CD4-positive, alpha-beta T cell (primary cell): ENCODE measurements at regions not wholly inside any gene's neighbourhood (a gene's known extent, or its start where the extent isn't known, plus 50 kb on each side); places are given as distances from the start of the nearest gene placed in this dataset.
"Not testable (repeated sequence)": the region's sequence is repeated elsewhere in the genome, so short reads cannot be mapped to it uniquely, and the experiment has no call there.

Source experiments
- ATAC-seq: fragments of 200-7000 bp; cut with Tn5 transposase; one replicate; pipeline ENCODE4 v1.10.0; 2022; ENCODE audit warnings: mild to moderate bottlenecking; ENCODE audit not compliant: poor library complexity
- CTCF ChIA-PET: fragments of 350-600 bp; sonication (Branson Sonifier 250); formaldehyde crosslinking; loops from one replicate; lab custom pipeline; 2021; ENCODE audit warnings: antibody characterized with exemption, inconsistent platforms; lab: Charles Lee
- POLR2A ChIA-PET: fragments of 350-600 bp; sonication (Branson Sonifier 250); formaldehyde crosslinking; loops from one replicate; lab custom pipeline; 2021; ENCODE audit warnings: antibody characterized with exemption, inconsistent platforms; lab: Charles Lee
- DNase-seq, 14 experiments: peaks; one replicate each; pipeline ENCODE4 v3.0.0-alpha.2; 2013 to 2020; ENCODE audit warnings: mixed read lengths in 2 of 14
- H3K27ac ChIP-seq, 2 donors: one replicate each; pipeline versions ENCODE4 v1.5.1 to v1.7.0; 2013; ENCODE audit warnings: low read length in 2 of 2, low read depth in 1 of 2, mild to moderate bottlenecking in 1 of 2
- H3K27me3 ChIP-seq, 2 experiments: 1 replicate in 1 of 2; 2 replicates in 1 of 2; pipeline versions ENCODE4 v1.6.1 to v1.7.0; 2013; ENCODE audit warnings: low read length in 2 of 2, control low read depth in 1 of 2, mild to moderate bottlenecking in 1 of 2, moderate library complexity in 1 of 2; ENCODE audit not compliant: insufficient read depth in 2 of 2, control insufficient read depth in 1 of 2
- H3K36me3 ChIP-seq: one replicate; pipeline ENCODE4 v1.6.1; 2013; ENCODE audit warnings: low read length, control low read depth; ENCODE audit not compliant: insufficient read depth
- H3K4me1 ChIP-seq: one replicate; pipeline ENCODE4 v1.6.1; 2013; ENCODE audit warnings: low read length, control low read depth; ENCODE audit not compliant: insufficient read depth
- H3K4me3 ChIP-seq: one replicate; pipeline ENCODE4 v1.5.1; 2013; ENCODE audit warnings: mild to moderate bottlenecking, low read length, moderate library complexity
- H3K9me3 ChIP-seq, 2 experiments: 1 replicate in 1 of 2; 2 replicates in 1 of 2; pipeline versions ENCODE4 v1.6.1 to v1.7.0; 2013; ENCODE audit warnings: low read length in 2 of 2, mild to moderate bottlenecking in 2 of 2, control low read depth in 1 of 2, moderate library complexity in 1 of 2; ENCODE audit not compliant: control insufficient read depth in 1 of 2, insufficient read depth in 1 of 2
- H3K27ac Mint-ChIP-seq: one replicate; pipeline ENCODE4 v1.8.0; 2020; ENCODE audit warnings: mixed read lengths
- H3K27me3 Mint-ChIP-seq: one replicate; pipeline ENCODE4 v1.8.0; 2021; ENCODE audit warnings: mixed read lengths
- H3K36me3 Mint-ChIP-seq: one replicate; pipeline ENCODE4 v1.8.0; 2021; ENCODE audit warnings: low read depth, mixed read lengths
- H3K4me1 Mint-ChIP-seq: one replicate; pipeline ENCODE4 v1.8.0; 2021; ENCODE audit warnings: low read depth, mixed read lengths
- H3K4me3 Mint-ChIP-seq: one replicate; pipeline ENCODE4 v1.8.0; 2020; ENCODE audit warnings: mild to moderate bottlenecking, mixed read lengths
- H3K9me3 Mint-ChIP-seq: one replicate; pipeline ENCODE4 v1.8.0; 2020; ENCODE audit warnings: mixed read lengths
- intact Hi-C, 2 experiments: fragments of 100-400 bp; cut with DNase I in 1 of 2; cut with micrococcal nuclease in 1 of 2; formaldehyde crosslinking; loops; one replicate each; pipeline versions ENCODE4 v1.15.1 to v1.9.0; 2023 to 2025; cut with DNase I, micrococcal nuclease

DNA sequence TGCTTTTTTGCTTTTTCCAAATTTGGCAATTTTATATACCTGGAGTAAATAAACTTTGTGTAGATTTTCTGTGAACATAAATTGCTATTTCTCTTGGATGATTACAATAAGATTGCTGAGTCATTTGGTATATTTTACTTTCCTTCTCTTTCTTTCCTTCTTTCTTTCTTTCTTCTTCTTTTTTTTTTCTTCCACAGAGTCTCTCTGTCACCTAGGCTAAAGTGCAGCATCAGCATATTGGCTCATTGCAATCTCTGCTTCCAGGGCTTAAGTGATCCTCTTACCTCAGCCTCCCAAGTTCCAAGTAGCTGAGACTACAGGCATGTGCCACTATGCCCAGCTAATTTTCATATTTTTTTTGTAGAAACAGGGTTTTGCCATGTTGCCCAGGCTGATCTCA lies 201.2 kb upstream of the OR4C13 start:
- intact Hi-C loops, CTCF ChIA-PET, H3K4me3 Mint-ChIP-seq, POLR2A ChIA-PET, H3K36me3 ChIP-seq, H3K27me3 Mint-ChIP-seq, ATAC-seq, H3K4me3 ChIP-seq, H3K9me3 ChIP-seq, H3K27ac ChIP-seq, H3K36me3 Mint-ChIP-seq, H3K27ac Mint-ChIP-seq, H3K4me1 ChIP-seq, H3K27me3 ChIP-seq, DNase-seq, H3K4me1 Mint-ChIP-seq, H3K9me3 Mint-ChIP-seq: not testable (repeated sequence)

- H3K4me3 Mint-ChIP-seq, H3K27me3 Mint-ChIP-seq, H3K9me3 ChIP-seq, H3K4me1 ChIP-seq, ATAC-seq, H3K36me3 ChIP-seq, CTCF ChIA-PET, H3K9me3 Mint-ChIP-seq, H3K4me3 ChIP-seq, H3K4me1 Mint-ChIP-seq, intact Hi-C loops, POLR2A ChIA-PET, H3K27ac Mint-ChIP-seq, H3K27me3 ChIP-seq, H3K36me3 Mint-ChIP-seq, DNase-seq, H3K27ac ChIP-seq: not testable (repeated sequence)
Observed at GRCh38 chr11:49780791-49781190, 171.4 kb upstream of the OR4C13 start.

DNA sequence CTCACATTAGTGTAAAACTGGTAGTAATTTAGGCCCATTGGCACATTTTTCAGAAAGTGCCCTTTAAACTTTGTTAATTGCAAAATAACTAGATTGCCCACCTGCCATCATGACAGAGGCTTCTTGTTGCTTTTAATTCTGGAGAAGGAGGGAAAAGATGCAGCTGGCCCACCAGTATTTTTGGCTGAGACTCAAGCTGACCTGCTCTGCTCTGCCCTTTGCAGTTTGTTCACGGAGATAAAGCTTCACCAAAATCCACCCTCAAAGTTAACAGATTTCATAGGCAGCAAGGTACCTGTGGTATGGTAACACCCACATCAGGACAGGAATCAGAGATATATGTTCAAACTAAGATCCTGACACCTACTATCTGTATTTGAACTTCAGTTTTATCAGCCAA lies 170.2 kb upstream of the OR4C13 start:
- H3K4me3 Mint-ChIP-seq, H3K27ac ChIP-seq, H3K27me3 Mint-ChIP-seq, CTCF ChIA-PET, ATAC-seq, DNase-seq, POLR2A ChIA-PET, H3K9me3 Mint-ChIP-seq, H3K27me3 ChIP-seq, H3K4me3 ChIP-seq, H3K4me1 Mint-ChIP-seq, H3K36me3 ChIP-seq, H3K9me3 ChIP-seq, H3K4me1 ChIP-seq, H3K27ac Mint-ChIP-seq, H3K36me3 Mint-ChIP-seq, intact Hi-C loops: not testable (repeated sequence)

DNA sequence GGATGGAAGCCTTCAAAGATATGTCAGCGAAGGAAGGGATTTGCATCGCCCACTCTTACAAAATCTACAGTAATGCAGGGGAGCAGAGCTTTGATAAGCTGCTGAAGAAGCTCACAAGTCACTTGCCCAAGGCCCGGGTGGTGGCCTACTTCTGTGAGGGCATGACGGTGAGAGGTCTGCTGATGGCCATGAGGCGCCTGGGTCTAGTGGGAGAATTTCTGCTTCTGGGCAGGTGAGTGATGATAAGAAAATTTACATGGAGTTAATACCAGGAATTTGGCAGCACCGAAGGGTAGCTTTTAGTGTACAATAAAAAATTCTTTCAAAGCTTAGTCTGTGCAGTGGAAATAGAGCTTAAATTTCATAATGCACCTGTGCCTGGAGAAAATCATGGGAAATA lies 168.3 kb upstream of the OR4C13 start:
- H3K27ac ChIP-seq, H3K4me1 ChIP-seq, H3K27ac Mint-ChIP-seq, DNase-seq, H3K9me3 Mint-ChIP-seq, H3K27me3 ChIP-seq, H3K4me3 Mint-ChIP-seq, intact Hi-C loops, H3K27me3 Mint-ChIP-seq, H3K4me3 ChIP-seq, H3K4me1 Mint-ChIP-seq, H3K9me3 ChIP-seq, ATAC-seq, H3K36me3 ChIP-seq, H3K36me3 Mint-ChIP-seq, POLR2A ChIA-PET, CTCF ChIA-PET: not testable (repeated sequence)

GRCh38 chr11:49789787-49790186 lies 162.4 kb upstream of the OR4C13 start:
- H3K27ac ChIP-seq, H3K4me1 Mint-ChIP-seq, H3K9me3 ChIP-seq, POLR2A ChIA-PET, H3K27me3 Mint-ChIP-seq, intact Hi-C loops, H3K27me3 ChIP-seq, DNase-seq, H3K36me3 ChIP-seq, CTCF ChIA-PET, H3K4me3 ChIP-seq, H3K36me3 Mint-ChIP-seq, H3K4me3 Mint-ChIP-seq, H3K4me1 ChIP-seq, H3K27ac Mint-ChIP-seq: not testable (repeated sequence)
- ATAC-seq, result peak; percentile 54
- peaks cover 13% of the 10 kb centered on the region for H3K9me3 Mint-ChIP-seq

DNA sequence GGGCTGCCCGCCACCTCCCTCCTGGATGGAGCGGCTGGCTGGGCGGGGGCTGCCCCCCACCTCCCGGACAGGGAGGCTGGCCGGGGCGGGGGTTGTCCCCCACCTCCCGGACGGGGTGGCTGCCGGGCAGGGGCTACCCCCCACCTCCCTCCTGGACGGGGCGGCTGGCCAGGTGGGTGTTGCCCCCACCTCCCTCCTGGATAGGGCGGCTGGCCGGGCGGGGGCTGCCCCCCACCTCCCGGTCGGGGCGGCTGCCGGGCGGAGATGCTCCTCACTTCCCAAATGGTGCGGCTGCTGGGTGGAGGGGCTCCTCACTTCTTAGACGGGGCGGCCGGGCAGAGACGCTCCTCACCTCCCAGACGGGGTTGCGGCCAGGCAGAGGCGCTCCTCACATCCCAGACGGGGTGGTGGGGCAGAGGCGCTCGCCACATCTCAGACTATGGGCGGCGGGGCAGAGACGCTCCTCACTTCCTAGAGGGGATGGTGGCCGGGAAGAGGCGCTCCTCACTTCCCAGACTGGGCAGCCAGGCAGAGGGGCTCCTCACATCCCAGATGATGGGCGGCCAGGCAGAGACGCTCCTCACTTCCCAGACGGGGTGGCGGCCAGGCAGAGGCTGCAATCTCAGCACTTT lies 153.9 kb upstream of the OR4C13 start:
- H3K36me3 ChIP-seq, H3K9me3 Mint-ChIP-seq, CTCF ChIA-PET: not testable (repeated sequence)

GRCh38 chr11:49817705-49818430 lies 134.3 kb upstream of the OR4C13 start:
- H3K4me1 ChIP-seq, POLR2A ChIA-PET, H3K36me3 ChIP-seq, H3K4me3 Mint-ChIP-seq, H3K27ac ChIP-seq, H3K27ac Mint-ChIP-seq, H3K27me3 ChIP-seq, ATAC-seq, H3K4me1 Mint-ChIP-seq, H3K9me3 Mint-ChIP-seq, H3K27me3 Mint-ChIP-seq, H3K36me3 Mint-ChIP-seq, H3K4me3 ChIP-seq, DNase-seq, CTCF ChIA-PET: not testable (repeated sequence)
- H3K9me3 ChIP-seq, result peaks cover 0 to 14% of the 10 kb centered on the region in 2 experiments
- intact Hi-C loops, result loop anchor here in 1 of 2 experiments (2.0 kb wide), 1 partner anchor 35 kb away; no protein-coding TSS in a partner anchor

More for the DNA sequence above, 153.9 kb upstream of the OR4C13 start:
- H3K4me3 ChIP-seq, H3K4me1 Mint-ChIP-seq, H3K27ac Mint-ChIP-seq, POLR2A ChIA-PET, H3K4me1 ChIP-seq, H3K27me3 Mint-ChIP-seq, intact Hi-C loops, DNase-seq, H3K36me3 Mint-ChIP-seq, ATAC-seq, H3K27ac ChIP-seq, H3K4me3 Mint-ChIP-seq, H3K27me3 ChIP-seq: not testable (repeated sequence)
- H3K9me3 ChIP-seq, result peaks cover 4 to 14% of the 10 kb centered on the region in 2 experiments
